ENCODE measurements at regions not wholly inside any gene's neighbourhood (a gene's known extent, or its start where the extent isn't known, plus 50 kb on each side); places are given as distances from the start of the nearest gene placed in this dataset.

GRCh38 chr7:17558558-17559332, 260.3 kb downstream of the AHR start:
- H3K4me3 ChIP-seq (ENCODE audit: low read length): no peak overlapping the region
- no peak for DNase-seq (ENCODE audit: low read depth)
- TF ChIP-seq CTCF (conservative IDR thresholded peaks at IDR 0.05; ENCODE audit: low read depth, low read length): no peak

DNA sequence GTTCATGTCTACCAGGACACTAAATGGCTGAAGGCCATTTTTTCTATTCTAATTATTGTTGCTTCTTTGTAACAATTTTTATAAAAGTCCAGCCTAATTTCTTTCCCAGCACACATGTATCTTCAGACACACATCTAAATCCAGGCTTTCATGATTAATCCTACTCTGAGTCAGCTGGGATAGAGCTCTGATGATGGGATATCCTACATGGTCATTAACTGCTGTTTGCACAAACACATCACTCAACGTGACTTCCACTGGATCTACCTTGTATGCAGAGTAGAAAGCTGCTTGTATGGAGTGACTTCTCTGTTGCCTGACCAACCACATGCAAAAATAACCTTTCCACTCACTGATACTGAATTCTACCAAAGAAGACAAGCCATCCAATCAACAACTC, 260.9 kb downstream of the AHR start:
- no peak for DNase-seq (ENCODE audit: low read depth)
- TF ChIP-seq CTCF (conservative IDR thresholded peaks at IDR 0.05; ENCODE audit: low read depth, low read length): no peak
- H3K4me3 ChIP-seq (ENCODE audit: low read length): no peak overlapping the region

GRCh38 chr7:17560516-17560915, 262.1 kb downstream of the AHR start:
- TF ChIP-seq CTCF (conservative IDR thresholded peaks at IDR 0.05; ENCODE audit: low read depth, low read length): no peak
- DNase-seq (ENCODE audit: low read depth): no peak
- no peak overlapping the region for H3K4me3 ChIP-seq (ENCODE audit: low read length)

- no peak for DNase-seq (ENCODE audit: low read depth)
- TF ChIP-seq CTCF (conservative IDR thresholded peaks at IDR 0.05; ENCODE audit: low read depth, low read length): no peak
- H3K4me3 ChIP-seq (ENCODE audit: low read length): no peak overlapping the region
Observed at GRCh38 chr7:17560966-17561365, 262.5 kb downstream of the AHR start.

DNA sequence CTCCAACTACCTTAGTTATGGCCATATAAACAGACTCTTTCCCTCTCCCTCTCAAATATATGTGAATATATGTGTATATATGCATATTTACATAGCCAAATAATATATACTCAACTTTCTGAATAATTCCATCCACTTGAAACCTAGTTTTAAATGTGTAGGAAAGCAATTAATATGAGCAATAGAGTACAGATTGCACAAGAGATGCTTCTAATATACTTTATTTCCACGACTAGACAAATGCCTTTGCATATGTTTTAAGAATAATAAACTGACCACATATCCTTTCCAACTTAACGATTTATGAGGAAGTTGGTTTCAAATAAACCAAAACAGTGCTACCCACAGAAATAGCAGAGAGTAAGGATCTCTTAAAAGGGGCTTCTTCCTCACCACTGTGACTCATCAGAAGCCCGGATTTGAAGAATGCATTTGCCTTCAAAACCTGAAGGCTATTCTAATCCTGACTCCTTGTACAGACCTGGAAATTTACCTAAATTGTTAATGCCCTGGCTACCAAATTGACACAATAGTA, 266.3 kb downstream of the AHR start:
- no peak overlapping the region for H3K4me3 ChIP-seq (ENCODE audit: low read length)
- TF ChIP-seq CTCF (conservative IDR thresholded peaks at IDR 0.05; ENCODE audit: low read depth, low read length): no peak
- no peak for DNase-seq (ENCODE audit: low read depth)

DNA sequence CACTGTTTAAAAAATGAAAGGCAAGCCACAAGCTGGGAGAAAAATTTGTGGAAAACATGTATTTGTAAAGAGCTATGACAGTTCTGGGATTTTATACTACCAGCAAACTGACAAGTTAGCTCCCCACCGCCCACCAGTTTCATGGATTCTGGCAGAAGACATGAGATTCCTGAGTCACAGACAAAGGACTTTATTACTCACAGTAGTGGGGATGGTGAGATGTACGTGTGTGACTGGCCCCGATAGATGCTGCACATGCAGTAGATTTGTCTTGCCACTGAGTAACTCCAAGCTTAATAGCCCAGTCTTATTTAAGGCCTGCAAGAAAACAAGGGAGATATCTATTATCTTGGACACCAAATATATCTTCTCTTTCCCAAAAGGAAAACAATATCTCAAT, 281.7 kb downstream of the AHR start:
- DNase-seq (ENCODE audit: low read depth): no peak
- TF ChIP-seq CTCF (conservative IDR thresholded peaks at IDR 0.05; ENCODE audit: low read depth, low read length): no peak
- no peak overlapping the region for H3K4me3 ChIP-seq (ENCODE audit: low read length)

GRCh38 chr7:17580856-17581255, 282.4 kb downstream of the AHR start:
- TF ChIP-seq CTCF (conservative IDR thresholded peaks at IDR 0.05; ENCODE audit: low read depth, low read length): no peak
- no peak for DNase-seq (ENCODE audit: low read depth)
- no peak overlapping the region for H3K4me3 ChIP-seq (ENCODE audit: low read length)

All from retinal pigment epithelial cell (primary cell).